ENCODE measurements at regions not wholly inside any gene's neighbourhood (a gene's known extent, or its start where the extent isn't known, plus 50 kb on each side); places are given as distances from the start of the nearest gene placed in this dataset.
"Not testable (repeated sequence)": the region's sequence is repeated elsewhere in the genome, so short reads cannot be mapped to it uniquely, and the experiment has no call there.

GRCh38 chr11:11715075-11715474 lies 93.3 kb upstream of the GALNT18 start:
- not testable (repeated sequence) for ATAC-seq

GRCh38 chr11:11710556-11710955 lies 88.8 kb upstream of the GALNT18 start:
- ATAC-seq: no peak

GRCh38 chr11:11709447-11710239 lies 87.8 kb upstream of the GALNT18 start:
- no peak for ATAC-seq

- no peak for ATAC-seq
Measured at GRCh38 chr11:11708256-11708655, 86.5 kb upstream of the GALNT18 start.

GRCh38 chr11:11706028-11706427 lies 84.2 kb upstream of the GALNT18 start:
- no peak for ATAC-seq

- no peak for ATAC-seq
Measured at GRCh38 chr11:11703885-11704284, 82.1 kb upstream of the GALNT18 start.

GRCh38 chr11:11701070-11701469 lies 79.3 kb upstream of the GALNT18 start:
- ATAC-seq: no peak

GRCh38 chr11:11697796-11698195 lies 76.0 kb upstream of the GALNT18 start:
- ATAC-seq: no peak

- no peak for ATAC-seq
Measured at GRCh38 chr11:11691296-11692151, 69.7 kb upstream of the GALNT18 start.

GRCh38 chr11:11681536-11681935 lies 59.7 kb upstream of the GALNT18 start:
- ATAC-seq: no peak

GRCh38 chr11:11677672-11678356 lies 56.0 kb upstream of the GALNT18 start:
- ATAC-seq: no peak

GRCh38 chr11:11675671-11676181 lies 53.9 kb upstream of the GALNT18 start:
- no peak for ATAC-seq

GRCh38 chr11:11672789-11673188 lies 51.0 kb upstream of the GALNT18 start:
- no peak for ATAC-seq

- ATAC-seq: no peak
Measured at GRCh38 chr11:11672101-11672500, 50.3 kb upstream of the GALNT18 start.
